ENCODE measurements at regions not wholly inside any gene's neighbourhood (a gene's known extent, or its start where the extent isn't known, plus 50 kb on each side); places are given as distances from the start of the nearest gene placed in this dataset.

DNA sequence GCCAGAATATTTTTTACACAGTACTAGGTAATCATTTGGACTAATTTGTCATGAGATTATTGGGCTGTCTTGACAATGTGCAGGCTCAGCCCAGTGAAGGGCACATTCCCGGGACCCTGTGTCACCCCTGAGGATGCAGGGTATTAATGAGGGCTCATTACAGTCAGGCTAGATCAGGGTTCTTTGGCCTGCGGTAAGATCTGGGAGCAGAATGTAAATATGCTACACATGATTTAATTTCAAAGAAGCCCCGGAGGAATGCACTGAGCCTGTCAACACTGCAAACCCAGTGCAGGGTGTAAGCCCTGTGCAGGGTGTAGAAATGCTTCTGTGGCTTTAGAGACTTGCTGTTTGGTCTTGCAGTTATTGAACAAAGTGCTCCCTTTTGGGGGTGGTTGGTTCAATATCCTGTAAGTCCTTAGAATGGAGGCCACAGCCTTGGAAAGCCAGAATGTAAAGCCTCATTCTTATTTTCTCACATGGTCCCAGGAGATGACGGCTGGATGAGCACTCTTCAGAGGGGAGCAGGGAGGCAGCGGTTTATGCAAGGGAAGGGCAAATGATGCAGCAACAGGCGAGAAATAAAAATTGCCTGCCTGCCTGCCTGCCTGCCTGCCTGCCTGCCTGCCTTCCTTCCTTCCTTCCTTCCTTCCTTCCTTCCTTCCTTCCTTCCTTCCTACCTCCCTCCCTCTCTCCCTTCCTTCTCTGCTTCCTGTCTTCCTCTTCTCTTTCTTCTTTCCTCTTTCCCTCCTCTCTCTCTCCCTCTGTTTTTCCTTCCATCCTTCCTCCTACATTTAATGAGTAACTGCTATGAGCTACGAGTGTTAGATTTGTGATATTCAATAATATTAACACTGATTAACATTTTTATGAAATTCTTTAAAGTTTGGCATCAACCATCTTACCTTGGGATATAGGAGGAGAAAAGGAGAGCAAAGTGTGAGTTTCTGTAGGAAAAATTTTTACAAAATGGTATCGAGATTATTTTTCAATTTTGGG lies 148.8 kb downstream of the VAPA start:
- DNase-seq = peak; percentile 23
- no peak overlapping the region; the same call in 1 of the 2 replicates for H3K27ac Mint-ChIP-seq

GRCh38 chr18:10063489-10063888 lies 149.7 kb downstream of the VAPA start:
- Mint-ChIP-seq H3K4me3 (no peak overlapping the region), H3K36me3 (ENCODE audit: low read depth) (no peaks in the 10 kb centered on the region), H3K27ac (no peak overlapping the region), H3K27me3 (ENCODE audit: insufficient read depth) (peaks cover 7% of the 10 kb centered on the region), H3K4me1 (ENCODE audit: low read depth) (peaks cover 35% of the 10 kb centered on the region), H3K9me3 (no peaks in the 10 kb centered on the region)
- no peak for TF ChIP-seq CTCF (IDR thresholded peaks at IDR 0.05)
- DNase-seq = no peak

More for the DNA sequence above, 148.8 kb downstream of the VAPA start:
- Mint-ChIP-seq H3K4me1 (ENCODE audit: low read depth) (peaks cover 44% of the 10 kb centered on the region), H3K4me3 (no peak overlapping the region), H3K27me3 (ENCODE audit: insufficient read depth) (peaks cover 4% of the 10 kb centered on the region), H3K36me3 (ENCODE audit: low read depth) (no peaks in the 10 kb centered on the region), H3K9me3 (no peaks in the 10 kb centered on the region)
- TF ChIP-seq CTCF (IDR thresholded peaks at IDR 0.05) = no peak

- H3K9me3 Mint-ChIP-seq = no peaks in the 10 kb centered on the region
- no peak overlapping the region for H3K4me3 Mint-ChIP-seq
- no peak for TF ChIP-seq CTCF (IDR thresholded peaks at IDR 0.05)
- H3K4me1 Mint-ChIP-seq (ENCODE audit: low read depth) = peaks cover 27% of the 10 kb centered on the region
- no peak for DNase-seq
- no peaks in the 10 kb centered on the region for H3K36me3 Mint-ChIP-seq (ENCODE audit: low read depth)
- no peak overlapping the region for H3K27ac Mint-ChIP-seq
- H3K27me3 Mint-ChIP-seq (ENCODE audit: insufficient read depth) = peaks cover 7% of the 10 kb centered on the region
Measured at GRCh38 chr18:10064267-10064666, 150.5 kb downstream of the VAPA start.

DNA sequence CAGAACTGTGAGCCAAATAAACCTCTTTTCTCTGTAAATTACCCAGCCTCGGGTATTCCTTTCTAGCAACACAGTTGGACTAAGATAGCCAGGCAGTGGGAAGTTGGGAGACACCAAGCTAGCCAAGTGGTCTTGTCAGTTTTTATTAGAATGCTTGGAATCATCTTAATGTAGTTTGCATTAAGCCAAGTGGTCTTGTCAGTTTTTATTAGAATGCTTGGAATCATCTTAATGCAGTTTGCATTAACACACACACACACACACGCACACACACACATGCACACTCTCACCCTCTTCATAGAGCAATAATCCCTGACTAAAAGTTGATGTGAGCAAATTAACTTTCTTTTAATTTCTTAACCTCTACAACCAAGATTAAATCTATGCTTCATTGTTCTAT lies 151.5 kb downstream of the VAPA start:
- no peak overlapping the region for H3K27ac Mint-ChIP-seq
- no peak for TF ChIP-seq CTCF (IDR thresholded peaks at IDR 0.05)
- no peak overlapping the region for H3K4me3 Mint-ChIP-seq
- H3K4me1 Mint-ChIP-seq (ENCODE audit: low read depth) = peaks cover 23% of the 10 kb centered on the region
- no peaks in the 10 kb centered on the region for H3K36me3 Mint-ChIP-seq (ENCODE audit: low read depth)
- no peak for DNase-seq
- peaks cover 7% of the 10 kb centered on the region for H3K27me3 Mint-ChIP-seq (ENCODE audit: insufficient read depth)
- no peaks in the 10 kb centered on the region for H3K9me3 Mint-ChIP-seq

DNA sequence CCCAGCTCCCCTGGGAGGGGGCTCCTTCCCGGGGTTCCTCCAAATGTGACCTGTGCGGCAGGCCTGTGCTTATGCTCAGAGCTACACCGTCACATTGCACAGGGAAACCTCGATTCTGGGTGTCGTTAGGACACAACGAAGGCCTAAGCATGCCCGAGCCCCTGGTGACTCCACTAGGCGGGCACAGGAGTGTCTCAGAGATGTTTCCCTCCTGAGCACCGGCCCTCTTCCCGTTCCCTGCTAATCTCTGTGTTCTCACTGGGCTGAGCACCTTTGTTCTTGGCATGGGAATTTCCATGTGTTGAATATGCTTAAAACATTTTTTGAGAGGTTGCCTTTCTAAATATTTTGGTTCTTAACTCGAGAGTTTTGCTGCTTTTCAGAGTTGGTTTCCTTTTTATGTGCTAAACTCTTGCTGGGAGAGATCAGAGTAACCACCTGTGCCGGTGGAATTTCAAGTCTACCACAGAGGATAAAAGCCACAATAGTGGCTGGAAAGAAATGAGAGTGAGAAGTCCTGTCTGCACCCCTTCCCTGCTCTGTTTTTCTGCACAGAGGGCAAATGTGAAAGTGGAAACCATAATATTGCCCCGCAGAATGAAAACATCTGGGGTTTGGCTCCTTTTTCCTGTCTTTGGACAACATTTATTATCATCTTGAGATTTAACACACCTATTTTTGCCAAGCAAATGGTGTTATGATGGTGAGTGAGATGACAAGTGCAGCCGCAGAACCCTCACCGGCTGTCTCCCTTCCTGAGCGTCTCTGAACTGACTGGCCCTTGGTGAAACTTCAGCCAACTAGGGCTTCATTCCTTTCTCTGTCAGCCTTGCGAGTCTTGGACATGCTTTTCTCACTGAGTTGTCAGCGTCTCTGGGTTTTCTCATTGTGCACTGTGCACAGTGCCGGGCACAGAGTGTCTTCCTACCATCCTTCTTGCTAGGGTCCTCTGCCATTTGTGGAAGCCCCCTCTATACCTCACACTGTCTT lies 154.1 kb downstream of the VAPA start:
- no peaks in the 10 kb centered on the region for H3K9me3 Mint-ChIP-seq
- H3K4me3 Mint-ChIP-seq = no peak overlapping the region
- H3K27me3 Mint-ChIP-seq (ENCODE audit: insufficient read depth) = peaks cover 16% of the 10 kb centered on the region
- no peaks in the 10 kb centered on the region for H3K36me3 Mint-ChIP-seq (ENCODE audit: low read depth)
- peaks cover 14% of the 10 kb centered on the region for H3K4me1 Mint-ChIP-seq (ENCODE audit: low read depth)
- DNase-seq = no peak
- TF ChIP-seq CTCF (IDR thresholded peaks at IDR 0.05) = no peak
- H3K27ac Mint-ChIP-seq = no peak overlapping the region
